DND-41 (cell line): ENCODE measurements at regions not wholly inside any gene's neighbourhood (a gene's known extent, or its start where the extent isn't known, plus 50 kb on each side); places are given as distances from the start of the nearest gene placed in this dataset.

ENCODE experiments used
- ATAC-seq: fragments of 200-7000 bp; cut with Tn5 transposase; 3 replicates; pipeline ENCODE4 v1.9.1; 2021; ENCODE audit warnings: low read depth; ENCODE audit not compliant: insufficient read depth
- DNase-seq: peaks from one replicate; pipeline ENCODE4 v3.0.0-alpha.2; 2020
- H2AFZ ChIP-seq: 2 replicates; pipeline ENCODE4 v1.6.0; 2012; ENCODE audit warnings: low read depth, low read length
- H3K27ac ChIP-seq: 2 replicates; pipeline ENCODE4 v1.5.1; 2012; ENCODE audit warnings: low read length, inconsistent platforms
- H3K27me3 ChIP-seq: fragments of 200-600 bp; sonication (generic); 2 replicates; pipeline ENCODE4 v1.6.0; 2012; ENCODE audit warnings: low read length, mild to moderate bottlenecking, inconsistent platforms; ENCODE audit not compliant: insufficient read depth, poor library complexity
- H3K36me3 ChIP-seq: 2 replicates; pipeline ENCODE4 v1.5.1; 2012; ENCODE audit warnings: low read length, inconsistent platforms; ENCODE audit not compliant: insufficient read depth
- H3K4me1 ChIP-seq: 2 replicates; pipeline ENCODE4 v1.5.1; 2012; ENCODE audit warnings: mild to moderate bottlenecking, low read length; ENCODE audit not compliant: insufficient read depth
- H3K4me2 ChIP-seq: 2 replicates; pipeline ENCODE4 v1.6.0; 2012; ENCODE audit warnings: mild to moderate bottlenecking, moderate library complexity, low read length, inconsistent platforms; ENCODE audit not compliant: insufficient read depth
- H3K4me3 ChIP-seq, 2 experiments: fragments of 200-600 bp in 1 of 2; shearing (Covaris generic) in 1 of 2; 2 replicates each; pipeline ENCODE4 v1.5.1; 2012 to 2016; ENCODE audit warnings: inconsistent platforms in 2 of 2, low read length in 2 of 2, mild to moderate bottlenecking in 2 of 2, low read depth in 1 of 2, moderate library complexity in 1 of 2
- H3K79me2 ChIP-seq: 2 replicates; pipeline ENCODE4 v1.6.0; 2012; ENCODE audit warnings: low read length, inconsistent platforms; ENCODE audit not compliant: insufficient read depth
- H3K9ac ChIP-seq: 2 replicates; pipeline ENCODE4 v1.6.0; 2012; ENCODE audit warnings: low read depth, mild to moderate bottlenecking, inconsistent platforms, low read length, moderate library complexity
- H3K9me3 ChIP-seq: 2 replicates; pipeline ENCODE4 v1.5.1; 2012; ENCODE audit warnings: low read length, moderate library complexity, mild to moderate bottlenecking, inconsistent platforms; ENCODE audit not compliant: insufficient read depth, severe bottlenecking
- H4K20me1 ChIP-seq: 2 replicates; pipeline ENCODE4 v1.6.0; 2012; ENCODE audit warnings: low read length; ENCODE audit not compliant: insufficient read depth
- EZH2 ChIP-seq: IDR thresholded peaks from 3 replicates; pipeline ENCODE4 v1.6.1; 2012; ENCODE audit warnings: borderline replicate concordance, low read depth, mild to moderate bottlenecking, moderate library complexity, low read length, inconsistent platforms; ENCODE audit not compliant: severe bottlenecking
- TF ChIP-seq, protein P1 (sequence below): IDR thresholded peaks from 2 replicates; pipeline ENCODE4 v1.5.1; 2012; ENCODE audit warnings: borderline replicate concordance, low read length, moderate library complexity, mild to moderate bottlenecking; ENCODE audit not compliant: poor library complexity, severe bottlenecking; ENCODE audit errors: extremely low read depth

DNA sequence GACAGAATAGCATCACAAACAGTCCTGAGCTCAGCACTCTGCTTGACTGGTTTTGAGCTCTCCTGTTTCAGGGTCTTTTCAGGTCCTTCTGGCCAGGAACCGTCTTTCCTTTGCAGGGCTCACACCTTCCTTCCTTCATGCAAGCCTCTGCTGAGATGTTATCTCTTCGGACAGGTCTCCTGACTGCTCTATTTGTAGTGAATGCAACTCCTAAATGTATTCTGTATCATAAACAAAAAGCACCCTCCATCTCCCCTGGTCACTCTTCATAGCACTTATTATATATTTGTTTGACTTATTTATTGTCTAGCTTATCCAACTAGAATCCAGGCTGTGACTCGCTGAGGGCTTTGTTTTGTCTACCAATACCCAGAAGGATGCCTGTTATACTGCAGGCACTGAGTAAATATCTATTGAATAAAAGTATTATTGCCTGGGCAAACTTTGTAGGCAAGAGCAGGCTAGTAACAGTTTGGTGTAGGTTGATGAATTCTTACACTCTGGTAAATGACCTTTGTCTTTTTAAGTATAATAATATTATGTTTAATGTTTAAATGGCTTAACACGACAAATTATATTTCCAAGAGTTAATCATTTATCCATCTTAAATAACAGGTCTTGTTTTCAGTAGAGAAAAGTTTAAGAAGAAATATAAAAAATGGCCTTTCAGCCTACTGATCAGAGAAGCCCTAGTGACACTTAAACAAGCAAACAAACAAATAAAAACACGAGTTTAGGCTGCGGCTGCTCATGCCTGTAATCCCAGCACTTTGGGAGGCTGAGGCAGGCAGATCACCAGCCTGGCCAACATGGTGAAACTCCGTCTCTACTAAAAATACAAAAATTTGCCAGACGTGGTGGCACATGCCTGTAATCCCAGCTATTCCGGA, 199.7 kb downstream of the BCAS1 start:
- Histone ChIP-seq H3K36me3 (no peaks in the 10 kb centered on the region), H3K27ac (peak overlapping the region; percentile 87), H3K9ac (peak overlapping the region; percentile 52), H4K20me1 (no peaks in the 10 kb centered on the region), H3K79me2 (no peaks in the 10 kb centered on the region), H3K4me3 (no peak overlapping the region), H3K9me3 (no peaks in the 10 kb centered on the region), H3K27me3 (no peaks in the 10 kb centered on the region), H3K4me1 (peaks cover 64% of the 10 kb centered on the region), H2AFZ (peak overlapping the region; percentile 57), H3K4me2 (peak overlapping the region; percentile 21)
- ATAC-seq (no peak), DNase-seq (no peak)
- no peak for TF ChIP-seq EZH2
- TF ChIP-seq, protein P1, sequence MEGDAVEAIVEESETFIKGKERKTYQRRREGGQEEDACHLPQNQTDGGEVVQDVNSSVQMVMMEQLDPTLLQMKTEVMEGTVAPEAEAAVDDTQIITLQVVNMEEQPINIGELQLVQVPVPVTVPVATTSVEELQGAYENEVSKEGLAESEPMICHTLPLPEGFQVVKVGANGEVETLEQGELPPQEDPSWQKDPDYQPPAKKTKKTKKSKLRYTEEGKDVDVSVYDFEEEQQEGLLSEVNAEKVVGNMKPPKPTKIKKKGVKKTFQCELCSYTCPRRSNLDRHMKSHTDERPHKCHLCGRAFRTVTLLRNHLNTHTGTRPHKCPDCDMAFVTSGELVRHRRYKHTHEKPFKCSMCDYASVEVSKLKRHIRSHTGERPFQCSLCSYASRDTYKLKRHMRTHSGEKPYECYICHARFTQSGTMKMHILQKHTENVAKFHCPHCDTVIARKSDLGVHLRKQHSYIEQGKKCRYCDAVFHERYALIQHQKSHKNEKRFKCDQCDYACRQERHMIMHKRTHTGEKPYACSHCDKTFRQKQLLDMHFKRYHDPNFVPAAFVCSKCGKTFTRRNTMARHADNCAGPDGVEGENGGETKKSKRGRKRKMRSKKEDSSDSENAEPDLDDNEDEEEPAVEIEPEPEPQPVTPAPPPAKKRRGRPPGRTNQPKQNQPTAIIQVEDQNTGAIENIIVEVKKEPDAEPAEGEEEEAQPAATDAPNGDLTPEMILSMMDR: no peak

DNA sequence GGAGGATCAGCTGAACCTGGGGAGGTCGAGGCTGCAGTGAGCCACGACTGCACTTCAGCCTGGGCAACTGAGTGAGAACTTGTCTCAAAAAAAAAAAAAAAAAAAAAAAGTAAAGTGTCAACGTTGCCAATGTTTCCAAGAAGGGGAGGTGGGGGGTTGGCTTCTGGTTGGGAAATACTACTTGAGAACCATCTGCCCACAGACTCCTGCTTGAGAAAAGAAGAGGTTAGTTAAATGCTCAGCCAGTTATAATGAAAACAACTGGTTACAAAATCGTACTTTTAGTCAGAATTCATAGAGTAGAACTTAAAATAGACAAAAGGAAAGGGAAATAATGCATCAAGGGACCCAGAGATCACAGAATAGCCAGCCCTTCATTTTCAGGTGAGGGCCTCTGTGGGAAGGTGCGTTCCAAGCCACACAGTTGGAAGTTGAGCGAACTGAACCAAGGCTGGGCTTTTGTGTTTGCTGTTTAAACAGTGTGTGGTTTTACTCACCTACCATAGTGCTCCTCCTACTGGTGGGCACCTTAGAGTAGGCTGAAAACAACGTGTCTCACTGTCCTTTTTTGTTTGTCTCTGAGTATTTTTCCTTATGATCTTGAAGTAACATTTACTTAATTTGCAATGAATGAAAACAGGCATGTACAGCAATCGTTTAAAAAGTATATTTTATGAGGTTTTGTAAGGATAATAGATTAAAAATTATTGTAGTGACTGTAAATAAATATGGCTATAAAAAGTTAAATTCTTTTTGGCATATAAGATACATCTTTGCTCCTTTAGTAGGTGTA, 200.7 kb downstream of the BCAS1 start:
- Histone ChIP-seq H3K9me3 (no peaks in the 10 kb centered on the region), H3K4me3 (peak overlapping the region in 1 of 2 experiments; percentile 26; a peak in 2 of 4 replicates), H3K27me3 (no peaks in the 10 kb centered on the region), H3K9ac (peak overlapping the region; percentile 52), H2AFZ (peak overlapping the region; percentile 68), H4K20me1 (no peaks in the 10 kb centered on the region), H3K79me2 (no peaks in the 10 kb centered on the region), H3K4me1 (peaks cover 73% of the 10 kb centered on the region), H3K36me3 (no peaks in the 10 kb centered on the region), H3K27ac (peak overlapping the region; percentile 87), H3K4me2 (peak overlapping the region; percentile 55)
- DNase-seq (peak; percentile 83), ATAC-seq (peak; percentile 81)
- TF ChIP-seq, protein P1: peak; percentile 97
- TF ChIP-seq EZH2: no peak

DNA sequence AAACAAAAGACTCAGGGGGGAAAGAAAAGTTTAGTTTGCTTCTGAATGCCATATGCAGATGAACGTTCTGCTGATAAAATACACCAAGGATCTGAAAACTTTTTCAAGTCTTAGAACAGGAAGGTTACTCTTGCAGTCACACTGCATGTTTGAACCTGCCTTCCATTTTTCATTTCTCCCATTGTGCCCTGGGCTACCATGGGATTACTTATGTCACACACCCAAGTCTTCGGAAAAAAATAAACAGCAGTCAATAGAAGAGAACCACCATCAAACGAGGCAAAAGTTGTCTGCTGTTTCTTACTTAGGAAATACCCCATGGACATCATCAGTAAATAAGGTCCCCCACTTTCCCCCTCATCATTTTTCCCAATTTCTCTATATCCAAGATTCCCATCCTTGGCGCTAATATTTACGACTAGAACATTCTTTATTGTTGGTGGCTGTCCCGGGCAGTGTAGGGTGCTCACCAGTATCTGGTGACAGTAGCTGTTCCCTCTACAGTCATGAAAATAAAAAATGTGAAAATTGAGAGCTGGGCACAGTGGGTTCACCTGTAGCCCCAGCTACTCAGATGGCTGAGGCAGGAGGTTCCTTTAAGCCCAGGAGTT, 202.5 kb downstream of the BCAS1 start:
- TF ChIP-seq EZH2: no peak
- TF ChIP-seq, protein P1: no peak
- no peak overlapping the region for H3K4me3 ChIP-seq
- H3K4me1 ChIP-seq: peaks cover 64% of the 10 kb centered on the region
- H3K9me3 ChIP-seq: no peaks in the 10 kb centered on the region
- H3K4me2 ChIP-seq: no peak overlapping the region
- no peak for DNase-seq
- H2AFZ ChIP-seq: no peak overlapping the region
- H3K27ac ChIP-seq: 0 out of 2 replicates have a peak overlapping the region, but pooled peaks have one; percentile 25
- H3K79me2 ChIP-seq: no peaks in the 10 kb centered on the region
- no peak overlapping the region for H3K9ac ChIP-seq
- H4K20me1 ChIP-seq: no peaks in the 10 kb centered on the region
- ATAC-seq: no peak
- H3K36me3 ChIP-seq: no peaks in the 10 kb centered on the region
- H3K27me3 ChIP-seq: no peaks in the 10 kb centered on the region
